SKM-1 (cell line): ENCODE measurements at regions not wholly inside any gene's neighbourhood (a gene's known extent, or its start where the extent isn't known, plus 50 kb on each side); places are given as distances from the start of the nearest gene placed in this dataset.

Experiments used
- DNase-seq: peaks from one replicate; lab custom pipeline; 2025; ENCODE audit not compliant: unreplicated experiment; lab: John Stamatoyannopoulos, UW

DNA sequence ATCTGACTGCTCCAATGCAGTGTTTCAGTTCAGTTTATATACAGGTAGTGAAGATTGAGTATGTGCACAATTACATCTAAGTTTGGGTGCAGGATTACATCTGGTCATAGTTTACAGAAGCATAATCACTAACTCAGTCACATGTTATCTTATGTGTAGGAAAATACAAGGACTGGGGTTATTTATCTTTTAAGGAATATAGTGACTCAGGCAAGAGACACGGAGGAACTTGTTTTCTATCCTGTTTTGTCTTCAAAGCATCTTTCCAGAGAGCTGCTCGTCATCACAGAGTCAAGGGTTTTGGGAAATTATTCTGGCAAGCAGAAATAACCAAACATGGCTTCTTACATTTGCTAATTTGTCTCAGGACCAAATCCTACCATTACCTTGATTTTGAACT, 1371.5 kb upstream of the TMEFF2 start:
- no peak for DNase-seq

DNA sequence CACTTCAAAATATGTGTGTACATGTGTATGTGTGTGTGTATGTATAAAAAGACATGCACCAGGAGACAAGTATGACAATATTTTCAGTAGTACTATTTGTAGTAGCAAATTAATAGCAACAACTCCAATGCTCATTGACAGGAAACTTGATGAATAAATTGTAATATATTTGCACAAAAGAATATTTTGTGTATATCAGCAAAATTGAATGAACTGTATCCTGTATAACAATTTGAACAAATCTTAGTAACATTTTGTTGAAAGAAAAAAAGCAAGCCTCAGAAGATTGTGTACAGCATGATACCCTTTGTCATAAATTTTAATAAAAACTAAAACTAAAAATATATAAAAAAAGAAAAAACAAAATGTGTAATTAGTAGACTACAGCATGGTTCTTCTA, 1367.3 kb upstream of the TMEFF2 start:
- no peak for DNase-seq

DNA sequence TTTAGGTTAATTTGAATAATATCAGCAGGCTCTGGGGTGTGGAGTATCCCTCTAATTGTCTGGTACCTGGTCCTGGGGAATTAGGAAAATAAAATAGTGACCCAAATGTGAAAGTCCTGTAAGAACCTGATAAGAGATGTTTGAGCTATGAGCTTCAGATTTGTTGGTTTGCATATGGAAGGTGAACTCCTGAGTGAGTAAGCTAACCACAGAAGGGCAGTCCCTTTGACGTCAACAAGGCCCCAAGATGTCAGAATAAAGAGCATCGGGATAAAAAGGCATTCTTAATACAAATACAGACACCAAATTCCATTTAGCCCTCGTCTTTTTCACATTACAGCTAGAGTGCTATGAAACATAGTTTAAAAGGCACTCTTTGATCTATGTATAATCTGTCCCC, 1366.3 kb upstream of the TMEFF2 start:
- DNase-seq = no peak

DNA sequence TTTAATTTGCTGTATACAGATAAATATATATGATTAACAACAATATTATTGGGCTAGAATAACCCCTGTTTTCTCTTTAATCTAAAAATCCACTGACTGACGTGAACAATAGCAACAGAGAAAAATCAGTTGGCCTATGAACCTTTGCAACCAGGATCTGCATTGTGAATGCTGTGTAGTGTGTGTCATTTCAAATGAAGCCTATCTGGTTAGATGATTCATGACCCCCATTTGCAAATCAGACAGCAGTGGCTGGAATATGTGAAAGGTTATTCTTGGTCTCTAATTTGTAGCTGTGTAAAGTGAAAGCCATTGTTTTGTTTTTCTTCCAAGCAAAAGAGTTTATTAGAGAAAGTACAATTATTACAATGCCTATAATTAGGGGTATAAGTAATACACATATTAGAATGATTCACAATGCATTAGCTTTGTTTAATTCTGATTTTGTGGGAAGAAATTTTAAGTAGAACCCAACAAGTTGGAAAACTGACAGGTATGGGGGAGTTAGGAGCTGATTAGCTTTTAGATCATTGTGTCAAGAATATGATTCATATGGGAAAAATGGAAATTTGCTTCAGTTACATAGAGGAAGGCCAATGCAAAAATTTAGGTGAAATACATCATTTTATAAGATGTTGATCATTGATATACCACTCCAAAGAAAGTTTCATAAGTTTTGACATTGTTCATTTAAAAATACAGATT, 1362.2 kb upstream of the TMEFF2 start:
- no peak for DNase-seq

DNA sequence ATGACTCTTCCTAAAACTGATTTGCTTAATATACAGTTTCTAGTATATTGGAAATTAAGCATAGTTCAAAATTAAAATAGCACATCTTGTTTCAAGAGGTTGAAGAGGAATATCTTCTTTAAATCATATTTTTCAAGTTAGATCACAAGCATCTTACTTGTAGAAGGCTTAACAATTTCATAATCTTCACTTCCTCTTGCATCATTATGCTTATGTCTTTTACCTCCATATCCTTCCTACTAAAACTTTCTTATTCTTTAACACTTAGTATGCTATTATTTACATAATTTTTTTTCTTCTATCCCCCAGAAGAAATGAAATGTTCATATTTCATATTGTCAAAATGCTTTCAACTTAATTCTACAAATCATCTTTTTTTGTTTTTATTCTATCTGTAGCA, 1354.9 kb upstream of the TMEFF2 start:
- DNase-seq = no peak

DNA sequence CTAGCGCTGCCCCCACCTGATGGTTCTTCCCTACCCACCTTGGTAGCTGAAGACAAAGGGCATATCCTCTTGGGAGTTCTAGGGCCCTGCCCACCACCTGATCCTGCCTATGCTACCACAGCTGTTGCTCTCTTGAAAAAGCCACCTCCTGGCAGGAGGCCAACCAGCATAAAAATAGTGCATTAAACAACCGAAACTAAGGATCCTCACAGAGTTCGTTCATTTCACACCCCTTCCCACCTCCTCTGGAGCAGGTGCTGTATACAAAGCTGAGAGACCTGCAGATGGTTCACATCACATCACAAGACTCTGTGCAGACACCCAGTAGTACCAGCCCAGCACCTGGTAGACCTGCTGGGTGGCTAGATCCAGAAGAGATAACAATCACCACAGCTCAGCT, 1348.0 kb upstream of the TMEFF2 start:
- no peak for DNase-seq

DNA sequence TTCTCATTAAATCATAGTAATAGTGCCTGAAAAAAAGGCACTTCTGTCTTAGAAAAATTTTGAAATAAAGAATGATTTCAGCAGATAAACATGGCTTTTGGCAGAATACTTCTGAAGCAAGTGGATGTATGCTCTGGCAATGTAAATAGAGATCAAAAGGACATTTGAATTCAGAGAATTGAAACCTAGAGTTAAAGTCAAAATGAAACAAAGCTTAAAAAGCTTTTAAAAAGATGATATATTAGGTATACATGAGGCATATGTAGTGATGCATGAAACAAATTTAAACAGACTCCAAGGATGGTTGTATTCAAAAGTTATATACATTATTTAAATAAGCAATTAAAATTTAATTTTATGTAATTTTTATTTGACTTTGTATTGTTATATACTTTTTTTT, 1344.5 kb upstream of the TMEFF2 start:
- DNase-seq = no peak

DNA sequence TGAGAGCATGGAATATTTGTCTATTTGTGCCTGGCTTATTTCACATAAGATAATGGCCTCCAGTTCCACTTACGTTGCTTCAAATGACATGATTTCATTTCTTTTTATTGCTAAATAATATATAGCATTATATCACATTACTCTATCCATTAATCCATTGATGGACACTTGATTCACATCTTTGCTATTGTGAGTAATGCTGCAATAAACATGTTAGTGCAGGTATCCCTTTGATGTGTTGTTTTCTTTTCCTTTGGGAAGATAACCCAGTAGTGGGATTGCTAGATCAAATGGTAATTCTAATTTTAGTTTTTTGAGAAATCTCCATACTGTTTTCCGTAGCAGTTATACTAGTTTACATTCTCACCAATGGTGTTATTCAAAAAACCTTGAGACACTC, 1343.3 kb upstream of the TMEFF2 start:
- DNase-seq = no peak

DNA sequence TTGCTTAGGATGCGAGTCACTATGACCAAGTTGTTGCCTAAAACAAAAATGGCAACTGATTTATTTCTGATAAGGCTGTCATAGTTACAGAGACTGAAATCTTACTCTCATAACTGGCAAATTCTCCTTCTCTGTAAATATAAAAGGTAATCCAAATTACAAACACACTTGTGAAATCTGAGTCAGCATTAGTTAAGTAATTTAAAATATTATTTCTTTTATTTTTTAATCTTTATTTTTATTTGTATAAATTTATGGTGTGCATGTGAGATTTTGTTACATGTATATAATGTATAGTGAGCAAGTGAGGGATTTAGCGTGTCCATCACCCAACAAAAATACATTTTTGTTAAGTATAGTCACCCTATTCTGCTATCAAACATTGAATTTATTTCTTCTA, 1342.8 kb upstream of the TMEFF2 start:
- DNase-seq = no peak

DNA sequence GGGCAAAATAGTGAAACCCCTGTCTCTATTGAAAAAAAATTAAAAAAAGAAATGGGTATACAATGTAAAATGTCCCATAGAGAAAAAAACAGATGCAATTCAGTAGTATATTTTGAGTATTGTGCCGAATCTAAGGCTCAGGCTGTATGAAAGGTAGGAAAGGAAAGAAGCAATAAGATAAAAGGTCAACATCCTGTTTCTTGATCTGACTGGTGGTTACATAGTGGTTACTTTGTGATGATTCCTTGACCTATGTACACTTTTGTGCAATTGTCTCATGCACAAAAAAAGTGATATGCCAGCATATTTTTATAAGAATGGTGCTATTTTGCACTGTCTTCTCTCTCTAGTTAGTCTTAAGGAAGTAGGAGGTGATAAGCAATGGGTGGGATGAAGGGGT, 1333.7 kb upstream of the TMEFF2 start:
- DNase-seq = no peak

DNA sequence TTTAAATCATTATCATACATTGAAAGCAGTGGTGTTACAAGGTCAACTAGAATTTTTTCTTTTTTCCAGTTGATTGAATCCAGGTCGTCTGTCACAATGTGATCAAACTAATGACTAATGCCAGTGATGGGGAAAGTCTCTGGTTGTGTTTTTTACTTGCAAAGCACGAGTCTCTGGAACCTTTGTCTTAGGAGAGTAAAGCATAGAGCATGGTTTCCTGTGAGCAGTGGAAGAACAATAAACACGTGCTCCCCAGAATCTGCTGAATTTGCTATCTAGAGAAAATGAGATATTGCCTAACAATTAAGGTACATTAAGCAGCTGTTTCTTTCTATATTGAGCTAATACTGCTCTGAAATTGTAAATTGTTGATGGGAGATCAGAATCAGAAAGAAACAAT, 1332.4 kb upstream of the TMEFF2 start:
- no peak for DNase-seq

DNA sequence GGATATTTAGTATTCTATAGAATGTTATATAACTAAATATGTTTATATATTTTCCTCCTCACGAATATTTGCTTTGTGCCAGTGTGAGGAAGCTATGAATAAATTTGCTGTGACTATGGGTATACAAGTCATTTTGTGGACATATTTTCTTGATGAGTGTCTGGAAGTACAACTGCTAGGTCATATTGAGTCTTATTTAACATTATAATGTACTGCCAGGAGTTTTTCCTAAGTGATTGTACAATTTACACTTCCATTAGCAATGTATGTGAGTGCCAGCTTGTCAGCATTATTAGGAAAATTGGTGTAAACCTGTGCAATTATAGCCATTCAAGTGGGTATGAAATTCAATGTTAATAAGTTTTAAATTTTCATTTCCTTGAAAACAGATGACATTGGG, 1328.9 kb upstream of the TMEFF2 start:
- no peak for DNase-seq

DNA sequence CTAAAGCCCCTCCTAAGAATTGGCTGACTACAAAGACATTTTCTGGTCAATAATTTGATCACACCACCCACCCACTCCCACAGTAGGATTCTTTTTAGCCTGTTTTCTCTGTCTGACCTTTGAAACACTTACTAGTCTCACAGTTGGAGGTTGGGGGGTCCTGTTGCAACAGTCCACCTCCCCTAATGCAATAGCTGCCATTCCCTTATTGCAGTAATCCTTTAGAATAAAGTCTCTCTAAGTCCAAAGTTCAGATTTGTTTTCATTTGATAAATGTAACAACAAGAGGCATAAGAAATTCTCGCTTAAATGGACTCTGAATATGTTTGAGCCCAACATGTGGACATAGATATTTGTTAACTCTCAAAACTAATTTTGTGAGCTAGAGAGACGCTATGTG, 1326.8 kb upstream of the TMEFF2 start:
- no peak for DNase-seq

DNA sequence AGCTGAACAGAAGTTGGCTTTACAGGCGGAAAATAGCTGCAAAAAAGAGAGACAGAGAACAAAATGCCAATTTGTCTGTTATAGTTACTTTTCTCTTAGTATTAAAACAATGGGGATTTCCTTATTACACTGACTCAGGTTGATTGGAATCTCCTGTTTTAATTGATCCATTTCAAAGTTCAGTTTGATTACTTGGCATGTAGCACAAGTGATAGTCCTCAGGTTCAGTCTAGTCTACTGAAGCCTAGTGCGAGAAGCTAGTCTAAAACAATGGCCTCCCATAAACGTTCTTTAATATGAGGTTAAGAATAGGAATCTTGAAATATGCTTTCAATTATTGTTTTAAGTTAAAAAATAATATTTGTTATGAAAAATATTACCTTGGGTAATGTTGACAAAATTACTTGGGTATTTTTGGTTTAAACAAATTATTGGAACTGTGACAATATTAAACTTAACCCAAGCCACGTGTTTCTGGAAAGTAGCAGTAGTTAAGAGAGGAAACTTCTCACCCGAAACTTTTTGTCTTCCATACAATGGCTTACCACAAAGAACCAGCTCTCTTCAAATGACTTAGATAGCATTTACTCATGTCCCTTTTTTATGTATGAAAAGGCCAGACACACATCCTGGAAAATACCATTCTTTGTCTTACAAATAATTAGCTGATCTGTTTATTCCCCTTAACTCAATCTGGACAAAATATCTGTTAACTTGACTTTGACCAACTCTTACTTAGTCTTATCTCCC, 1326.2 kb upstream of the TMEFF2 start:
- no peak for DNase-seq

DNA sequence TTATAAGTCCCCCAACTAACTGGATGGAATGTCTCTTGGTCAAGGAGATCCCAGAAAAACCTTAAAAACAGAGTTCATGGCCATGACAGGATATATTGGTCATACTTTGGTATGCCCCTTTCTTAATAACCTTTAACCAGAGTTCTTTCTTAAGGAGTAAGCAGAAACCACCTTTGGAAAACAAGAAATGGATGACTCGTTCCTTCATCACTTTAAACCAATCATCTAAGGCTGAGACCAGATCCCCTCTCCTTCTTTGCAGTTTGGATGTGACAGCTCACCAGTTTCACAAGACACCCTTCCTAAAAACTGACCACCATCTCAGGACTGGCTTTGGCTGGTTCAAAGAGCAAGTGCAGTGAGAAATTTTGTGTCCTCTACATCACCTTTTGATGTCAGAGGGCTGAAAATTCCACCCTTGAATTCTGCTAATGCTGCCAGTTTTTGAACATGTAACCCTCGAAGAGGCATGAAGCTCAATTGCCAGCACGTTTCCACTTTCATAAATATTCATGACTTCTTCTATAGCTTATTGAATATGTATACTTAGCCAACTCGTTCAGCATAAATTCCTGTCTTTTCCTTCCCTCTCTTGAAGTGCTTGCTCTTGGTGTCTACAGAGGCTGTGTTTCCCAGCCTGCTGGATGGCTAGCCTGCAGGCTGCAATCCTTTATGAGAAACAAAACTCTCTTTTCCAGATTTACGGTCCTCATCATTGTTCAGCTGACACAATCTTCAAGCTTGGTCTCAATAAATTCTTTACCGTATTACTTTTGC, 1323.5 kb upstream of the TMEFF2 start:
- DNase-seq = no peak

DNA sequence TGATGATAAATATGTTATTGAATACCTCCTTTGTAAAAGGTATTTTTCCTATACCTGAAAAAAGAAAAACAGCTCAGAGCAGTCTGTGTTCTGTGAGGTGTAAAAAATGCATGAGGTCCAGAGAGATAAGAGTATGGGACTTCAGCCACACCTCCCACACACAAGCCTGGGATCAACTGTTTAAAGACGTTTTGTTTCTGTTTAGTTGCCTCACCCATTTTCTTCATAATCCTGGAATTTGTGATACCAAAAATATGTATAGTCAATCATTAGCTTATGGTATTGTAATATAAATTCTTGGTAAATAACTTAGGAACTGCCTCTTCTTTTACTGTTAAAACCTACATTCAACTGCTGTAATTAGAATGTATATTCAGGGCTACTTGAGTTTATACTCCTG, 1322.9 kb upstream of the TMEFF2 start:
- DNase-seq = no peak

DNA sequence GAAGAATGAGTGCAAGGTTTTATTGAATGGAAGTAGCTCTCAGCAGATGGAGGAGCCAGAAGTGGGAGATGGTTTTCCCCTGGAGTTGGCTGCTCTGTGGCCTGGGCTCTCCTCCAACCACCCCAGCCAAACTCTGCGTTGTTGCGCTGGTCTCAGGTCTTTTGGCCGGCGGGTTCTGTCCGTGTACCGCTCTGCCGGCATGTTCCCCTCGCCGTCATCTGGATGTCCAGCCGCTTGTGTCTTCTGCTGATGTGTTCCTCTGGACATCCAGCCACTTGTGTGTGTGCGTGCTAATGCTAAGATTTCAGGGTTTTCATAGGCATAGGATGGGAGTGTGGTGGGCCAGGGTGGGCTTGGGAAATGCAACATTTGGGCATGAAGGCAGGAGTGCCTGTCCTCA, 1311.3 kb upstream of the TMEFF2 start:
- no peak for DNase-seq

DNA sequence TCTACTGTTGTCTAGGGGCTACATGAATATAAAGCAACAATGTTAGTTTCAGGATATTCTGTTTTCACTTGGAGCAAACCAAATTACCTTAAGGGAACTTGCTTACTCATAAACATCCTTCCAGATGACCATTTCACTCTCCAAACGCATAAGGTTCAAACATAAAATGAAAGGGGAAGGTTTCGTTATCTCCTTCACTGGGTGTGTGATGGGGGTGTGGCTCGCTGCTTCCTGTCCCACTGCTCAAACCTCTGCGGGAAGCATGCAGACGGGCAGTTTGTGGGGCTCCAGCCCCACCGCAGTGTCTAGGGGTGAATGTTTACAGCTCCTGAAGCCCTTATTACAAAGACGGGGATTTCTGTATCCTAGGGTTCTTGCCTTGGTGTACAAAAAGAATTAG, 1310.9 kb upstream of the TMEFF2 start:
- no peak for DNase-seq

DNA sequence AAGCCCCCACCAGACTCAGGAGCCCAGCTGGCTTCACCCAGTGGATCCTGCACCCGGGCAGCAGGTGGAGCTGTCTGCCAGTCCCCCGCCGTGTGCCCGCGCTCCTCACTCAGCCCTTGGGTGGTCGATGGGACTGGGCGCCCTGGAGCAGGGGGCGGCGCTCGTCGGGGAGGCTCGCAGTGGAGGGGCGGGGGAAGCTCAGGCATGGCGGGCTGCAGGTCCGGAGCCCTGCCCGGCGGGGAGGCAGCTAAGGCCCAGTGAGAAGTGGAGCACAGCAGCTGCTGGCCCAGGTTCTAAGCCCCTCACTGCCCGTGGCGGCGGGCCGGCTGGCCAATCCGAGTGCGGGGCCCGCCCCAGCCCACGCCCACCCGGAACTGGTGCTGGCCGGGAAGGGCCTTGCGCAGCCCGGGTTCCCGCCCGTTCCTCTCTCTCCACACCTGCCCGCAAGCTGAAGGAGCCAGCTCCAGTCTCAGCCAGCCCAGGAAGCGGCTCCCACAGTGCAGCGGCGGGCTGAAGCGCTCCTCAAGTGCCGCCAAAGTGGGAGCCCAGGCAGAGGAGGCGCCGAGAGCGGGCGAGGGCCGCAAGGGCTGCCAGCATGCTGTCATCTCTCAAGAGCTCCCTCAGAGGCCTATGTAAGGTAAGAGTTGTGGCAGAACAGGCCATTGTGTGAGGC, 1307.8 kb upstream of the TMEFF2 start:
- no peak for DNase-seq

DNA sequence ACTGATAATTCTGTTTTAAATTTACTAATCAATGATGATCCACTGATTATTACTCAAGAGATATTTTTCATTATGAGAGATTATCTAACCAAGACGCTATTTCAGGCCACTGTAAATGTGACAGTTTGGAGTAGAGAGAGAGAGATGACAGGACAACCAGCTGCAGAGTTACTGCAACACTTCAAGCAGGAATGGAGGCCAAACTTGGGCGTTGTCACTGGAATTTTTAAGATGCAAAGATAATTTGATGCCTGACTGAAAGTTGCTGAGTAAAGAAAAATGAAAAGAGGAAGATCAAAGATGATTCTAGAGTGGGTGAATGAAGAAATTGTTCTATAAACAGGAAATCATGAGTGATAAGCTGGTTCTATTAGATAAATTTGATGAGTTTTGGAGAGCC, 1302.1 kb upstream of the TMEFF2 start:
- no peak for DNase-seq

DNA sequence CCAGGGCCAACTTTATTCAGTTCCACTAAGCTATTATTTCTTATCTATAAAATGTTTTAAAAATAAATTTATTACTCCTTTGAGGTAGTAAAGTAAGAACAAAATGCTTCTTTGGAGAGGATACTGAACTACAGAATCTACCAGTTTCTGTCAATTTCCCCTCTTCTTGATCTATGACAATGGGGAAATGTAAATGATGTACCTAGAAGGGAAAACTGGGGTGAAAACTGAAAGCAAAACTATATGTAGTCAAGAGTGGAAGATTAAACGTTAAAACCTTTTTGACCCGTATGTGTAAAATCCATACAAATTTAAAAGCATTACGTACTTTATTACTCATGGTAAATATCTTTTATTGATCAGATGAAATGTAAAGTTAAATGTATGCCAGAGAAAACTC, 1287.8 kb upstream of the TMEFF2 start:
- DNase-seq = no peak

DNA sequence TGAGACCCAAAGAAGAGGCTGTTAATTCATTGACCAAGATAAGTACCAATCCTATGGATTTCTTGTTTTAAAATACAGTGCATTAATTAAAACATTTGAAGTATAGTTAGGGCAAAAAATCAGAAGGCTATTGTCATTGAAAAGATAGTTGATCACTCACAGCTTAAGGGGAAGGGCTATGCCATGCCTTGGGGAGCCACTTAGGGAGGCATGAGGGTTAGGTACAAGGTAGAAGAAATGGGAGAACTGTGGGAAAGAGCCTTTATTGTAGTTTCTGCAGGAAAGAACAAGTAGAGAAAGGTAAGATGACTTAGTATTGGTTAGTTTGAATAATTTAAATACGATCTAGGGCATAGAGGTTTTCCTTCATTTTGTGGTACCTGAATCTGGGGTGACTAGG, 1285.5 kb upstream of the TMEFF2 start:
- no peak for DNase-seq
